Esophagus muscularis mucosa (tissue), 4 donors: ENCODE measurements at regions not wholly inside any gene's neighbourhood (a gene's known extent, or its start where the extent isn't known, plus 50 kb on each side); places are given as distances from the start of the nearest gene placed in this dataset.
"Not testable (repeated sequence)": the region's sequence is repeated elsewhere in the genome, so short reads cannot be mapped to it uniquely, and the experiment has no call there.

Source experiments
- DNase-seq: peaks from one replicate; pipeline ENCODE4 v3.0.0-alpha.2; 2017; ENCODE audit errors: extremely low spot score
- H3K27ac ChIP-seq, 4 donors: fragments of 200-600 bp; sonication (generic); replicated peaks in 1 of 4; 1 replicate in 3 of 4; 2 replicates in 1 of 4; pipeline ENCODE4 v1.5.1; 2016 to 2019; ENCODE audit warnings: mild to moderate bottlenecking in 1 of 4
- H3K27me3 ChIP-seq, 4 donors: fragments of 200-600 bp; sonication (generic); one replicate each; pipeline versions ENCODE4 v1.5.1 to v1.6.0; 2016 to 2019
- H3K36me3 ChIP-seq, 4 donors: fragments of 200-600 bp; sonication (generic); one replicate each; pipeline ENCODE4 v1.5.1; 2016 to 2019
- H3K4me1 ChIP-seq, 4 donors: fragments of 200-600 bp; sonication (generic); one replicate each; pipeline ENCODE4 v1.5.1; 2016 to 2019
- H3K4me3 ChIP-seq, 4 donors: fragments of 200-600 bp; sonication (generic); 1 replicate in 2 of 4; 2 replicates in 2 of 4; pipeline ENCODE4 v1.5.1; 2016 to 2019; ENCODE audit warnings: mild to moderate bottlenecking in 4 of 4, moderate library complexity in 1 of 4
- H3K9me3 ChIP-seq, 4 donors: fragments of 200-600 bp; sonication (generic); 1 replicate in 3 of 4; 2 replicates in 1 of 4; pipeline ENCODE4 v1.5.1; 2016 to 2019
- CTCF ChIP-seq, 3 experiments: fragments of 200-600 bp in 2 of 3; fragments of 450-650 bp in 1 of 3; sonication (generic) in 2 of 3; IDR thresholded peaks; one replicate each; pipeline ENCODE4 v1.5.1; 2017 to 2019; ENCODE audit warnings: antibody characterized with exemption in 3 of 3, mild to moderate bottlenecking in 2 of 3, moderate library complexity in 1 of 3
- EP300 ChIP-seq: sonication (generic); formaldehyde crosslinking; IDR thresholded peaks from one replicate; pipeline ENCODE4 v1.6.1; 2017; ENCODE audit warnings: antibody characterized with exemption
- POLR2A ChIP-seq: fragments of 450-650 bp; IDR thresholded peaks from one replicate; pipeline ENCODE4 v1.6.1; 2017; ENCODE audit warnings: antibody characterized with exemption, moderate library complexity, mild to moderate bottlenecking, low read depth
- POLR2AphosphoS5 ChIP-seq, 2 donors: sonication (generic); formaldehyde crosslinking; IDR thresholded peaks; one replicate each; pipeline ENCODE4 v1.6.1; 2017; ENCODE audit warnings: antibody characterized with exemption in 2 of 2
- WGBS: methylation state at CpG from one replicate; pipeline ENCODE4 v1.1.5; 2018; 5-methylcytosine and 5-hydroxymethylcytosine counted together
- intact Hi-C: fragments of 100-400 bp; cut with DNase I; formaldehyde crosslinking; loops from one replicate; pipeline ENCODE4 v1.15.1; 2023

- Histone ChIP-seq H3K4me1 (no peaks in the 10 kb centered on the region), H3K27ac (no peak overlapping the region), H3K27me3 (no peaks in the 10 kb centered on the region), H3K4me3 (no peak overlapping the region), H3K9me3 (no peaks in the 10 kb centered on the region), H3K36me3 (no peaks in the 10 kb centered on the region)
- WGBS, result 100% methylated on average over 2 of the region's 2 CpGs
- no peak for TF ChIP-seq POLR2A
- TF ChIP-seq EP300, result no peak
- no peak for TF ChIP-seq CTCF (IDR thresholded peaks at IDR 0.05)
- TF ChIP-seq POLR2AphosphoS5 (IDR thresholded peaks at IDR 0.05), result no peak
- intact Hi-C loops, result no loop called here
- no peak for DNase-seq
These were observed 870.7 kb upstream of the CDH10 start for GRCh38 chr5:25515525-25515924.

GRCh38 chr5:25510692-25511091, 865.9 kb upstream of the CDH10 start:
- 81% methylated on average over 2 of the region's 2 CpGs for WGBS
- H3K36me3 ChIP-seq, DNase-seq, H3K4me3 ChIP-seq, intact Hi-C loops, H3K9me3 ChIP-seq, H3K27ac ChIP-seq, H3K4me1 ChIP-seq, H3K27me3 ChIP-seq: not testable (repeated sequence)

GRCh38 chr5:25508011-25508410, 863.2 kb upstream of the CDH10 start:
- H3K4me3 ChIP-seq, intact Hi-C loops, H3K4me1 ChIP-seq, H3K36me3 ChIP-seq, H3K9me3 ChIP-seq, H3K27me3 ChIP-seq, DNase-seq, H3K27ac ChIP-seq: not testable (repeated sequence)
- WGBS, result 83% methylated on average over 4 of the region's 4 CpGs

GRCh38 chr5:25500635-25501034, 855.9 kb upstream of the CDH10 start:
- Histone ChIP-seq H3K27me3 (no peaks in the 10 kb centered on the region), H3K9me3 (no peaks in the 10 kb centered on the region), H3K36me3 (no peaks in the 10 kb centered on the region), H3K27ac (no peak overlapping the region), H3K4me3 (no peak overlapping the region), H3K4me1 (no peaks in the 10 kb centered on the region)
- intact Hi-C loops, result no loop called here
- no peak for DNase-seq
- 76% methylated on average over 1 of the region's 1 CpG for WGBS
- TF ChIP-seq POLR2AphosphoS5 (IDR thresholded peaks at IDR 0.05) (no peak), EP300 (no peak), CTCF (IDR thresholded peaks at IDR 0.05) (no peak), POLR2A (no peak)

- 82% methylated on average over 6 of the region's 6 CpGs for WGBS
- H3K36me3 ChIP-seq, result no peaks in the 10 kb centered on the region
- TF ChIP-seq POLR2A, result no peak
- no peak for TF ChIP-seq EP300
- intact Hi-C loops, result no loop called here
- no peaks in the 10 kb centered on the region for H3K27me3 ChIP-seq
- peaks cover 0 to 7% (median 3%) of the 10 kb centered on the region in 4 donors for H3K9me3 ChIP-seq
- no peaks in the 10 kb centered on the region for H3K4me1 ChIP-seq
- DNase-seq, result no peak
- no peak overlapping the region for H3K27ac ChIP-seq
- H3K4me3 ChIP-seq, result no peak overlapping the region
These were observed 845.2 kb upstream of the CDH10 start for GRCh38 chr5:25489834-25490538.

GRCh38 chr5:25488119-25488518, 843.3 kb upstream of the CDH10 start:
- intact Hi-C loops, result no loop called here
- Histone ChIP-seq H3K27ac (no peak overlapping the region), H3K4me3 (no peak overlapping the region), H3K27me3 (no peaks in the 10 kb centered on the region), H3K4me1 (no peaks in the 10 kb centered on the region), H3K36me3 (no peaks in the 10 kb centered on the region), H3K9me3 (peaks cover 0 to 7% (median 3%) of the 10 kb centered on the region in 4 donors)
- WGBS, result 79% methylated on average over 1 of the region's 1 CpG
- TF ChIP-seq EP300 (no peak), POLR2A (no peak), CTCF (IDR thresholded peaks at IDR 0.05) (no peak), POLR2AphosphoS5 (IDR thresholded peaks at IDR 0.05) (no peak)
- no peak for DNase-seq
